ENCODE measurements at regions not wholly inside any gene's neighbourhood (a gene's known extent, or its start where the extent isn't known, plus 50 kb on each side); places are given as distances from the start of the nearest gene placed in this dataset.
"Not testable (repeated sequence)": the region's sequence is repeated elsewhere in the genome, so short reads cannot be mapped to it uniquely, and the experiment has no call there.

GRCh38 chr22:22774762-22775161 lies 112.9 kb upstream of the IGLL5 start:
- not testable (repeated sequence) for DNase-seq (ENCODE audit: extremely low read depth in 1 of 2, low read depth in 1 of 2)

GRCh38 chr22:22776121-22776520 lies 111.5 kb upstream of the IGLL5 start:
- no peak for DNase-seq (ENCODE audit: extremely low read depth in 1 of 2, low read depth in 1 of 2)

DNA sequence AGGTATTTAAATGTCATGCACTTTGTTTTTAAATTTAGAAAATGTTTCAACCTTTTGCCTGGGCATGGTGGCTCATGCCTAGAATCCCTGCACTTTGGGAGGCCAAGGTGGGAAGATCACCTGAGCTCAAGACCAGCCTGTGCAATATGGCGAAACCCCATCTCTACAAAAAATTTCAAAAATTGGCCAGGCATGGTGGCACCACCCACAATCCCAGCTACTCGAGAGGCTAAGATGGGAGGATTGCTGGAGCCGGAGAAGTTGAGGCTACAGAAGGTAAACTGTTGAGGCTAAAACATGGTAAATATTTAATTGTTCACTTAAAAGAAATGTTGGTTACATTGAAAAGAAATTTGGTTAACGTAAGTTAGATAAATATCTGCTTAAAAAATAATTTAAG lies 108.4 kb upstream of the IGLL5 start:
- DNase-seq (ENCODE audit: extremely low read depth in 1 of 2, low read depth in 1 of 2): no peak

DNA sequence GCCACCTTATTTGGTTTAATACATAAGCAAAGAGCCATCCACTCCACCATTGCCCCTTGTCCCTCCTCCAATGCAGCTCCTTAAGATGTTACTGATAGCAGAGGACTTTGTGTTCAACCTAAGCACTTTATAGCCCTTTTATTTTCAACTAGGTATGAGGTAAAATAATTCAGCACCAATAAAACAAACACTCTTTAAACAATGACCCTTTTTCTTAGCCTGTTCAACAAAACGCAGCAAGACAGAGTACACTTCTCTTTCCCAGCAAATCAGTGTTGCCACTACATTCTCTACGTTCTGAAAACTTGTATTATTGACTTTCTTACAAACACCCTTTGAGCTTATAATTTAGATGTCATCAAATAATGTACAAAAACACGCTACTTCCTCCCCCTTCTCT lies 104.0 kb upstream of the IGLL5 start:
- no peak for DNase-seq (ENCODE audit: extremely low read depth in 1 of 2, low read depth in 1 of 2)

DNA sequence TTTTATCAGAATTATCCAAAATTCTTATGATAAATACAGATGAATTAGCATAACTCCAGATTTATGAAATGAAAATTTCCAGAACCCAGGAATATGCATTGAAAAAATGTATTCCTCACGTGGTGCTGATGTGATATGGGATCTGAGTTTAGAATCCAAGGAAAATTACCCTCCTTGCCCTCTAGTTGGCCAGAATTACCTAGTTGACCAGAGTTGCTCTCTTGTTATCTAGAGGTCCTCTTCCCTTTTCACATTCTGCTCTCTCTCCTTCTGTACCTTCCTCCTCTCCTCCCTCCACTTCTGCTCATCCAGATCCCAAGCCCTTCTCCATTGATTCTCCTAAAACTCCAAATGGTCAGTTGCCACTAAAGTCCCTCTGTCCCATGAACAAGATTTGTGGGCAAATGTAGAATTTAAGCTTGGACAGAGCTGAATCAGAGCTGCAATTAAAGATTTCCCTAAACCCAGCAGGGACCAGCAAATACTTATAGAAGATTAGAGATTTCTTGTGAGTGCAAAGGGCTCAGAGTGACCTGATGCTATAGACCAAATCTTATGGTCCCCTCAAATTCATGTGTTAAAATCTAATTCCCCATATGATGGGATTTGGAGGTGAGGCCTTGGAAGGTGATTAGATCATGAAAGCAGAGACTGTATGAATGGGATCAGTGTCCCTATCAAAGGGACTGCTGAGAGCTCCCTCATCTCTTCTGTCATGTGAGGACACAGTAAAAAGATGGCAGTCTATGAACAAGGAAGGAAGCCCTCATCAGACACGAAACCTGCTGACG lies 103.2 kb upstream of the IGLL5 start:
- no peak for DNase-seq (ENCODE audit: extremely low read depth in 1 of 2, low read depth in 1 of 2)

DNA sequence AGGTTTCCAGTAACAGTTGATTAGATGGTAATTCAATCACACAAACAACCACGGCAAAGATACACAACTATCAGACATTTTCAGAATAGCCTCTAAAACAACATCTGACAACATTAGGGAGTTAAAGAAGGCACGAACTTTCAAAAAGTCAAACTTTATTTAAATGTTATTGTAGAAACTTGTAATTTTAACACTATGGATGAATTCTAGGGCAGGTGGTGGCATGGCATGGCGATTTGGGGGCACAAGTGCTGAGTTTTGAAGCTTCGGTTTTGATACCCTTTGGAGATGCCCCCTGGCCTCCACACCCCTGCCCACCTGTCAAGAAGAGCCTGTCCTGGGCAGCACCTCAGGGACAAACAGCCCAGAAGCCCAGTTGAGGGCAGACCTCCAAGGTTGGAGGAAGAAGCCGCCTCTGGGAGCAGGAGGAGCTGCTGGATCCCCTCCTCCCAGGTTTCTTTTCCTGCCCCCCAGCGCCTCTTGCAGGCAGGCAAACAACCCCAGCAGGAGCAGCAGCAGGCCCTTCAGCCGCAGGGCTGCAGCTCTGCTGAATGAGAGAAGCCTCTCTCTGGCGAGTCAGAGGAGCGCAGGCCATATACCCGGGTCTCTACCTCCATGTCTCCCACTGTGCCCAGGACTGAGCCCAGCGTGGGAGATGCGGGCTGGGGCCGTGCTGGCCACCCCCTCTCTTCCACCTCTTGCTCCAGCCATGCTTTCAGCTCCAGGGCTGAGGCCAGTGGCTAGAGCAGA lies 102.1 kb upstream of the IGLL5 start:
- DNase-seq (ENCODE audit: extremely low read depth in 1 of 2, low read depth in 1 of 2): no peak

DNA sequence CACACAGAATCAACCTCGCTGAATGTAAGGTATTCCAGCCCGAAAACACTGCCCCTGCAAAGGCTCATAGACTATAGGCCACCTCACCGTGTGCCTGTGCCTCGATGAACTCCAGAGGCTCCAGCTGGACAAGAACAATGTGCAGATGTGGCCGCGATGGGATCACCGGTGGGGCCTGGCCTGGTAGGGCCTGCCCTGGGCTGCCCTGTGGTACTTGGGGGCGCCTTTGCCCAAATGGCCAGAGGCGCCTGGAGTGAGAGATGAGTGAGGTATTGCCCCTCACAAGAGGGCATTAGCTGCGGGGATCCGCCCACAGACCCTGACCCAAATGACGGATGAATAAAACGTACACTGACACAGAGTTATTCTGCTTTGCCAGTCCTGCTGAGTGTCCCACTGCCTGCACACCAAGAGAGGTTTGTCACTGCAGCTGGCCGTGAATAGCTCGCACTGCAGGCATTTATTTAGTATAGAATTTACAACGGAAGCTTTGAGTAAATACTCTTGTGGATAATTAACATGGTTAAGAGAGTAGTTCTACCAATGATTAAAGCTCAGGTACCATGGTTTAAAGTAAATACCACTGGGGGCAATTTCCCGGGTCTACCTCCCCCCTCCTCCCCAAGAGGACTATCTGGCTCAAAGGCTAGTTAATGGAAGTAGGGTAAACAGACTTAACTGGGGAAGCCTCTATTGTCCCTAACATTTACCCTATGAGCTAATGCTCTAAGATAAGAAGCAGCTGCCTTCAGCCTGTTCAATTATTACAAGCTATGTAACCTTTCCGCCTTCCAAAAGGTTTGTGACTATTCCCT lies 101.1 kb upstream of the IGLL5 start:
- no peak for DNase-seq (ENCODE audit: extremely low read depth in 1 of 2, low read depth in 1 of 2)

DNA sequence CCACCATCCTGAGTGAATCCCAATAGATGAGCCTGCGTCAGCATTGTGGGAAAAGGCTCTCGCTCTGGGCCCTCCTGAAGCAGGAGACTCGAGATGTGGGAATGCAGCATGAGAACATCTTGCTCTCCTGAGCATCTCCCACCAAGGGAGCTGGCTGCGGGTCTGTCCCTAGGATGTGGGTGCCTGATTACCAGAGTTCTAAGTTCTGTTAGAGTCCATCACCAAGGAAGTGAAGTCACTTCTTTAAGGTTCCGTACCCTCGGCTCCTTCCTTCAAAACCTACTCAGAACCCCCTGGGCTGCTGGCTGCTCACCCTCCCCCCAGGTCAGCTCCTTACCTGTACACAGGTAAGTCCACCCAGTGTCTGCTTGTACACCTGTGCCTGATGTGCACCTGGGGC lies 100.5 kb upstream of the IGLL5 start:
- DNase-seq (ENCODE audit: extremely low read depth in 1 of 2, low read depth in 1 of 2): no peak

DNA sequence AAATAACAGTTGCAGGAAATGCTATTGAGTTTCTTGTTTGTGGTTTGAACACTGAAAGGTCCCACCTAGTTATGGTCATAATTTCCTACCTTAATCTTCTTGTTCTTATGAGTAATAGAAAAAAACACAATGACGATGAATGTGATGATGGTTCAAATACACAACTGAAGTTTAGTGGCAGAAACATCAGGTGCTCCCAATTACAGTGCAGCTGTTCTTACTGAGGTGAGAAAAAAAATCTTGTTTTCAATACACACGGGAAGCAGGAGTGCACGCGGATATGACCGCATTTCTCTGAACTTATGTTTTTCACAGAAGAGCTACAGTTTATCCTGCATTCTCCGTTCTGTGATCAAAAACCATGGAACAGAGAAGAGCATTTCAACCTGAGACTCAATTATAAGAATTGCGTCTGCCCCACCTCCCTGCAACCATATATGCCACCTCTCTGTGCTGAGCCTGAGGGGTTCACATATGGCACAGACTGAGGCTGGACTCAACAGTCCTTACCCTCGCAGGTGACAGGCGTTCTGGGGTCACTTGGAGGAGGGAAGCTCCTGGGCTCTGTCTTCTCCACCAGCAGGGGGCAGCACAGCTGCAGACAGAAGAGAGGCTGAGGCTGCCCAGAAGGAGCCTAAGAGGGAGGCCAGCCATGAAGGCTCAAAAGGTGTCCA lies 99.7 kb upstream of the IGLL5 start:
- peak in 1 of 2 donors; percentile 57 for DNase-seq (ENCODE audit: extremely low read depth in 1 of 2, low read depth in 1 of 2)

DNA sequence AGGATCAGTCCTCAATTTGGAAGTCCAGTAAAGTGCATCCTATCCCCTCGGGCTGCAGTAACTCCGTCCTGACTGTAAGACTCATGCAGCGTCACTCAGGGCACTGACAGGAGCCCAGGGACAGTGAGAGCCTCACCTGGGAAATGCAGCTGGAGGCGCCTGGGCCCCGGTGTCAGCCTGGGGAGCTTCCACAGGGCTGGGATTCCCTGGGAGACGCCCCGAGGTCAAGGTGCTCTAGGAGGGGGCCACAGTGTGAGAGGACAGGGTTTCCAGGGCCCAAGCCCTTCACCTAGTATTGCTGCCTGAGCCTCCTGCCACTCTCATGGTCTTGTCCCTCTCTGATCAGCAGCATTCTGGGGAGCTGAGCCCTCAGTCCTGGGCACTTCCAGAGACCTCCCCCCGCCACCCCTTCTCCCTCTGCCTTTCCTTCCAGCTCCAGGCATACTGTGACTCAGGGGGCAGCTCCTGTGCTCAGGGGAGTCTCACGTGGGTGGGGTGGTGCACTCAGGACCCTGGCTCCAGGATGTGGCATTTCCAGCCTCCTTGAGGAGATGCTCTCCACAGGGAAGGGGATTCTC lies 99.1 kb upstream of the IGLL5 start:
- DNase-seq (ENCODE audit: extremely low read depth in 1 of 2, low read depth in 1 of 2): no peak

DNA sequence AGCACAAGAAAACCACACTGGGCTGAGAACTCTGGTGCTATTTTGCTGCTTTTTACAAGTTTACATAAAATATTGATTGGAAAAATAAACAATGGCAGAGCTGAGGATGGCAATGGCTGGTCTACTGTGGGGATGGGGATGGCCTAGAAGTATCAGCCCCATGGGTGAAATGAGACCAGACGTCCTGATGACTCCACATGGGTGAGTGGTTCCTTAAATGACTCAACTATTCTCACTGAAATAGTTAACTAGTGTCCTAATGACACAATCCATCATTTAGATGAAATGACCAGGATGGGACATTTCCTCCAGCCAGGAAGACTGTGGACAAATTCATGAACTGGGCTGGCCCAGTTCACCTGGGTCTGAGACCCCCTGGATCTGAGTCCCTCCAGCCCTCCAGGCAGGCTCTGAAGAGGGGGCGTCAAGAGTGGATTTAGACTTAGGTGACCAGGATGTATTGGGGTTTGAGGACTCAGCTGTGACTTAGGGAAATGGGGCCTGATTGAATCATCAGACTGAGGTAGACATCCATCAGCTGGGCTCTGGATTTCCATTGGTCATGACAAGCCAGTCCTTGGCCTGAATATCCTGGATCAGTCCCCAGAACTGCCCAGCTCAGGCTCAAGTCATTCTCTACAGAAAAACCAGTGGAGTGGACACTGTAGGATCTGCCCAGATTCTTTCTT lies 98.2 kb upstream of the IGLL5 start:
- DNase-seq (ENCODE audit: extremely low read depth in 1 of 2, low read depth in 1 of 2): no peak

- no peak for DNase-seq (ENCODE audit: extremely low read depth in 1 of 2, low read depth in 1 of 2)
These were observed 97.4 kb upstream of the IGLL5 start for GRCh38 chr22:22789922-22790845.

GRCh38 chr22:22791438-22792181 lies 96.0 kb upstream of the IGLL5 start:
- DNase-seq (ENCODE audit: extremely low read depth in 1 of 2, low read depth in 1 of 2): no peak

DNA sequence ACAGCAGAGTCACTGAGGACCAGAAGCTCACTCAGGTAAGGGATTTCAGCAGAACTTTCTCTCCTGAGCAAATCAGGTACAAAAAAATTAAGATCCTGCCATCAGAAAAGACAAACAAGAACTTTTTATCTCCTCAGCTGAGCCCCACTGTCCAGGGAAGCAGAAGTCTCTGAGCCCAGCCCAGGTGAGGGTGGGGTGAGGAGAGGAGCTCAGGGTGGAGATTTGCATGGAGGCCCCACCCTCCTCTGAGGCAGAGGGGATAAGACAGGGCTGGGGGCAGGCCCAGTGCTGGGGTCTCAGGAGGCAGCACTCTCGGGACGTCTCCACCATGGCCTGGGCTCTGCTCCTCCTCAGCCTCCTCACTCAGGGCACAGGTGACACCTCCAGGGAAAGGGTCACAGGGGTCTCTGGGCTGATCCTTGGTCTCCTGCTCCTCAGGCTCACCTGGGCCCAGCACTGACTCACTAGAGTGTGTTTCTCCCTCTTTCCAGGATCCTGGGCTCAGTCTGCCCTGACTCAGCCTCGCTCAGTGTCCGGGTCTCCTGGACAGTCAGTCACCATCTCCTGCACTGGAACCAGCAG lies 95.3 kb upstream of the IGLL5 start:
- not testable (repeated sequence) for DNase-seq (ENCODE audit: extremely low read depth in 1 of 2, low read depth in 1 of 2)

GRCh38 chr22:22795639-22796038 lies 92.0 kb upstream of the IGLL5 start:
- not testable (repeated sequence) for DNase-seq (ENCODE audit: extremely low read depth in 1 of 2, low read depth in 1 of 2)

DNA sequence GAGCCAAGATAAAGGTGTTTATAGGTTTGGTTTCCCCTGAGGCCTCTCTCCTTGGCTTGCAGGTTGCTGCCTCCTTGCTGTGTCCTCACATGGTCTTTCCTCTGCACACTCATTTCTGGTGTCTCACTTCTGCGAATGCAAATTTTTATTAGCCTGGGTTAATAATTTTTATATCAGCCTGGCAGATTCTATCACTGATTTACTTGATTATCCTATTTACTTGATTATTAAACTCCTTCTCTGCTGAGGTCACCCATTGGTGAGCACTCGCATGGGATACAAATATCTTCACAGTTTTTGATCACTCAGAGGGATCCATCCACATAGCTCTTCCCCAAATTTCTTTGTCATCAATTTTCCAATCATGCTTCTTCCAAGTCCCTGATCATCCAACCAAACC lies 90.9 kb upstream of the IGLL5 start:
- no peak for DNase-seq (ENCODE audit: extremely low read depth in 1 of 2, low read depth in 1 of 2)

GRCh38 chr22:22798232-22798616 lies 89.4 kb upstream of the IGLL5 start:
- DNase-seq (ENCODE audit: extremely low read depth in 1 of 2, low read depth in 1 of 2): no peak

DNA sequence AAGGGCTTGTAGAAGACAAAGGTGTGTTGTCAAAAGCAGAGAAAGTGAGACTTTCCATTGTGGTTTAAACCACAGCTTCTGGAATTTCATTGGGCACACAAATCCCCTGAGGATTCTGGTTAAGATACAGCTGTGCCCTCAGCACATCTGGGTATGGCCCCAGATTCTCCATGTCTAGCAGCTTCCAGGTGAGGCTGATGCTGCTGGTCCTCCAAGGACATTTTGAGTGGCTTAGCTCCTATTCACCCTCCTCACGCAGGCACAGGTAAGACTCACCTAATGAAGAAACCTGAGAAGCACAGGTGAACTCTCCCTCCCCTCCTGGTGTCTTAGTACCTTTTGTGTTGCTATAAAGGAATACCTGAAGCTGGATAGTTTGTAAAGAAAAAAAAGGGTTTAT lies 88.9 kb upstream of the IGLL5 start:
- no peak for DNase-seq (ENCODE audit: extremely low read depth in 1 of 2, low read depth in 1 of 2)
